HG02610 (cell line): ENCODE measurements at regions not wholly inside any gene's neighbourhood (a gene's known extent, or its start where the extent isn't known, plus 50 kb on each side); places are given as distances from the start of the nearest gene placed in this dataset.

ENCODE experiments used
- ATAC-seq: cut with Tn5 transposase; IDR thresholded peaks from one replicate; pipeline ENCODE4 v1.9.1; 2021; ENCODE audit warnings: mild to moderate bottlenecking, moderate library complexity; ENCODE audit not compliant: unreplicated experiment

DNA sequence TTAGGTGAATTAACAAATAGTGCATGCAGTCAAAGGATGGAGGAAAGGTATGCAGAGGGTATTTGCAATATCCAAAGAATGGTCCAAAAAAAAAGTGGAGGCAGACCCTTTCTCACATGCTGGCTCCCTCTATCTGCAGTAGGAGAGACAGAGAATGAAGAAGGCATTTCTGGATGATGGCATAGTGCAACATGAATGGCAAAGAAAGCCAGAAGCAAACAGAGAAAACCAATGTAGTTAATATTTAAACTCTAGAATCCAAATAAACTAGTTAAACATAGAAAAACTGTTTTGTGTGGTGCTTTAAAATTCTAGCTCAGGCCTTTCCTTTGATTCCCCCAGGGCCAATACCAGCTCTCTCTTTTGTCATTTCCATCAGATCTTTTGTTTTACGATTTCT lies 403.1 kb upstream of the WWC1 start:
- ATAC-seq: no peak

GRCh38 chr5:167889276-167889675 lies 402.2 kb upstream of the WWC1 start:
- ATAC-seq: no peak

- ATAC-seq: no peak
These were observed 398.9 kb upstream of the WWC1 start for GRCh38 chr5:167892352-167893115.

DNA sequence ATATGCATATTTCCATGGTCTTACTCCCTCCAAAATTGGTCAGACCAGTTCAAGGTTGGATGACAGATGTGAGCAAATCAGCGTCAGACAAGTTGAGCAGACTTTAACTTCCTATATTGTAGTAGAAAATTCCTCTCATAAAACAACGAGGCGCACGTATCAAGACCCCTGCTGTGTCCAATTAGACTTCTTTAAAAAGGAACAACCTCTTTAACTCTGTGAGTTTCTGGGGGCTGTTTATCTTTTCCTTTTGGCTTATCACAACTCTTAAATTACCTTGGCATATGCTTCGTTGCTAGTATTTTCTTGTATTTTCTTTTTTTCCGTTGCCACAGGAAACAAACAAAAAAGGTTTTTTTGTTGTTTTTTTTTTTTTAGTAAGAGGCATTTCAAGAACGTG lies 398.2 kb upstream of the WWC1 start:
- no peak for ATAC-seq

DNA sequence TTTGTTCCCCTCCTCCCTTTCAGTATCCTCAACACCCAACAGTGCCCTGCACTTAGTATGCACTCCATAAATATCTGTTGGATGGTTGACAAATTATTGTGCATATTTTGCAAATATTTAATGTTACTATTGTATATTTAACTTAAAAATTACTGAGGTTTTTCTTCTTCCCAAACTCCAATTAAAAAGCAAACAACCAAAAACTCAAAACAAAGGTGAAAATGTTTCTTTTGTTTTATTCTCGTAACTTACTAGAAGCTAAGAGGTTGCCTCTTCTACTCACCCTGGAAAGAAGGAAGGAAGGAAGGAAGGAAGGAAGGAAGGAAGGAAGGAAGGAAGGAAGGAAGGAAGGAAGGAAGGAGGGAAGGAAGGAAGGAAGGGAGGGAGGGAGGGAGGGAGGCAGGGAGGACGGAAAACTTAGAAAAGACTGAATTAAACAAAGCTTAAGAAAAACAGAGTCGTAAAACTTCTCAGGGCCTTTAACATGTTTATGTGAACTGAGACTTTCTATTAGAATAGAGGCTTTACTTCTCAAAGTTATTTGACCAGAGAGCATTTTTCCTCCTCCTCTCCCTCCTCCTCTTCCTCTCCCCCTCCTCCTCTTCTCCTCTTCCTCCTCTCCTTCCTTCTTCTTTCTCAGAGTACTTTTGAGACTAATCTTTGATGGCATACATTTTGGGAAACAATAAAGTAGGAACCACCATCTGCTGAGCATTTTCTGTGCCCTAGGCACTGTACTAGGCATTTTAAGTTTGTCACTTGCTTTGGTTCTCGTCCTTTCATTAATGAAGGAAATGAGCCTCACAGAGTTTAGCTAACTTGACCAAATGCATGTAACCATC lies 396.6 kb upstream of the WWC1 start:
- no peak for ATAC-seq

GRCh38 chr5:167895899-167896659 lies 395.4 kb upstream of the WWC1 start:
- no peak for ATAC-seq

DNA sequence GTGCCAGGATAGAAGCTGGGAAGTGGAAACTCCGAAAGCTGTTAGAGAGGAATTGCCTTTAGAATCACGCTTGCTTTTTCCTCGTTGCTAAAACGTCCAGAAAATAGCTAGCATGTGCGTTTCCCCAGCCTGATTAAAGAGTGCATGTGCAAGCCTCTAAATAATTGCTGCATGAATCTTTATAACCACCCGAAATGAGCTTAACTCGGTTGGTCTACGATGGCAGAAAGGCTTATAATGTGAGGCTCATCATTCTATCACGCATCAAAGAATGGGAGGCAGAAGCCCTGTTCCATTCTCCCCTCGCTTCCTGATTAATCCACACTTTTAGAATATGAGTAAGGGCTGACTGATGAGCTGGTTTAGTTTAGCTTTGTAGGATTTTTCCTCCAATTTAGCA lies 394.6 kb upstream of the WWC1 start:
- no peak for ATAC-seq

- ATAC-seq: no peak
These were observed 394.1 kb upstream of the WWC1 start for GRCh38 chr5:167897371-167897770.

- ATAC-seq: no peak
These were observed 392.9 kb upstream of the WWC1 start for GRCh38 chr5:167898361-167899042.

- no peak for ATAC-seq
These were observed 391.9 kb upstream of the WWC1 start for GRCh38 chr5:167899490-167900070.

- ATAC-seq: no peak
These were observed 391.0 kb upstream of the WWC1 start for GRCh38 chr5:167900340-167900935.

- ATAC-seq: no peak
These were observed 389.1 kb upstream of the WWC1 start for GRCh38 chr5:167902298-167902697.

GRCh38 chr5:167903243-167903642 lies 388.2 kb upstream of the WWC1 start:
- ATAC-seq: no peak

DNA sequence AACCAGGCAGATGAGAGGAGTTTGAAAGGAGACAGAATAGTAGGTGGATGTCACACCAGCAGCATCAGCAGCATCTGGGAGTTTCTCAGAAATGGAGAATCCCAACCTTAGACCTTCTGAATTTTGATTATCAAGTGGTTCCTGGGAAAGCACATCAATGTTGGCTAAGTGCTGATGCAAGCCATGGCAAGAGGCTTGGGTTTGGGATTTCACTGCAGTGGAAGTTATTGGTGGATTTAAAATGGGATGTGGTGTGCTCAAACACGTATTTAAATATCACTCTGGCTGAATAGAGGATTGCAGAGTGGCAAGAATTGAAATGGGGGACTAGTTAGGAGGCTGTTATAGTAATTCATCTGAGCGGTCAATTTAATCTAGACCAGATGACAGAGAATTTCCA lies 387.8 kb upstream of the WWC1 start:
- no peak for ATAC-seq

DNA sequence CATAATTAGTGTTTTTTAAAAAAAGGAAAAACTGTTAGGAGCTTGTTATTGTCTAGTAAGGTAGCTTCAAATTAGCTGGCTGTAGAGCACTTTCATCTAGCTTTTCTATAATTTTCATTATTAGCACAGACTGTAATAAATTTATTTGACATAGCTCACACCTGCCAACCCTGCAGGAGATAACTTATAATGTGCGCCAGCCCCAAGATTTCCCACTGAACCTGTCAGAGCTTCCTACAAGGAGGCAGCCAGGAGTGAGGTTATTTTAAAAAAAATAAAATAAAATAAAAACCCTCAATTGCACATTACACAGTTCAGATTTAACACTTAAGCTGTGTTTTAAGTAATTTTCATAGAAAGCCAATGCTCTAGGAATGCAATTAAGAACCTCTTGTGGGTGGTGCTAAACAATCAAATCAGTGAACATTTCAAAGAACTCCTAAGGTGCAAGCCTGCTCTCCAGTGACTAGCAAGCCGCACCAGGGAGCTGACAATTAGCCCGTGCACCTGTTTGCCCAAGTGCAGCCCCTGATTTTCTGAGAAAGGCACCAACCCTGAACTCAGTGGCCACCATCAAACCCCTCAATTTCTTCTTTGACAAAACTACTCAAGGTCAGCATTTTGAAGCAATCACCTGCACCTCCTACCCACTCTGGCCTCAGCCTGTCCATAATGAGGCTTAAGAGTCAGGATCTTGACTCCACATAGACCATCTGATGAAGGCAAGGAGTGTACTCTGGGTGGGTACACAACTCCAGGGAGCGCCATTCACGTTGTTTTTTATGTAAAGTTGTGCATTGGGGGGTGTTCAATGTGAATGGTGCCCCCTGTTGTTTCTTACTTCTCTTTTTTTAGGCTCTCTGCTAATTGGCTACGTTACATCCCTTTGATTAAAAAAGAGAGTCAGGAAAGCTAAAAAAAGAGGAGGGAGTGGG lies 385.3 kb upstream of the WWC1 start:
- ATAC-seq: no peak

DNA sequence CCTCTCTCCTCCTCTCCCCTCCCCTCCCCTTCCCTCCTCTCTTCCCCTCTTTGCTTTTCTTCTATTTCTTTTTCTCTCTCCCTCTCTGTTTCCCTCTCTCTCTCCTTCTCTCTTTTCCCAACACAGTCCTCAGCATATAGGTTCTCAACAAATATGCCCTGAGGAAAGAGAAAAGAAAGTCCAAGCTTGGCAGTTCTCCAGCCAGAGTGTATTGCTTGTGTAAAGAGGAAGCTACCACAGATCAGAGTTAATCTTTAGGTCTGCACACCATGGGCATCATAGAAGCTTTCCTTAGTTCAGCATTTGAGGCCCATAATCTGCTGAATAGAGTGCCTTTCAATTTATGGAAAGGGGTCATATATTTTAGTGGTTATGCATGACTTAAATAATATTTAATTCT lies 382.8 kb upstream of the WWC1 start:
- no peak for ATAC-seq

DNA sequence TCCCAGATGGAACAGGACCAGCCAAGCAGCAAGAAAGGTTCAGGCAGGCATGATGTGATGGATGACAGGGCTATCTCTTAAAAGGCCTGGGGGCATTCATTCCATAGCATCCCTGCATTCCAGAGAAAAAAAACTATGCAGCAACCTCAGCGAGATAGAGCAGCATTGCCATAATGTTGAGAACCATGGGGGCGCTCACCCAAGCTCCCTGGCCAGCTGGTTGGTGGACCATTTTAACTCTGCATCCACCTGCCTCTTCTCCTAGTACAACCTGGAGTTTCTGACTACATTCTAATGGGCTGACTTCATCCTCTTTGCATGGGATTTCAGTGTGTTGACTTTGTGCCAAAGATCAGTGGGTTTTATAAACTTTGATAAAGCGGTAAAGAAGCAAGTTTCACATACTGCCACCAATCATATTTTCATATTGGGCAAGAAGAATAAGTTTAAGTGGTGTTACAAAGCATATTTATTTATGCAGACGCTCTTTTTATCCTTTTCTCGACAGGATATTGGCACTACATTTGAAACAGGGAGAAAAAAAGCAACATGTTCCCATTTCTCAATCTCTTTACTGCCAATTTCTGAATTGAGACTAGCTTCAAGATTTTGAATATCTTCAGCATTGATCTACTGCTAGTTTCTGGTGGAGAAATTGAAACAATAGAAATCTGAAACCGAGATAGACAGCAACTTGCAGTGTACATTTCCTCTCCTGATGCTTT lies 378.3 kb upstream of the WWC1 start:
- ATAC-seq: no peak

DNA sequence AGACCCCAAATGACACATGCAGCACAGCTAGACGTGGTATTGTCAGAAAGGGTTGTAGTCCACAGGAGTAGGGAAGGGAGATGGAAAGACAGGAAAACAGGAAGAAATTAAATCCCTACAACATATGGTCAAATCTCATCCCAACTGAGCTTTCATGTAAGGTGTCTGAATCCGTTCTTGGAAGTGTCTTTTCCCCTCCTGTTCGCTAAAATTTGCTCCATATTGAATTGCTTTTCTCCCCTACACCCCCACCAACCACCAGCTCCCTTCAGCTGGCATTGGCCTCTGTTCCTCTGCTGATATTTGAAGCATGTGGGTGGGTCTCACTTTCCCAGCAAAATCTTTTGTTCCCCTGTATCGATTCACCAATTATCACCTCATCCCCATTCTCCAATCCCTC lies 376.2 kb upstream of the WWC1 start:
- no peak for ATAC-seq
